ENCODE measurements at regions not wholly inside any gene's neighbourhood (a gene's known extent, or its start where the extent isn't known, plus 50 kb on each side); places are given as distances from the start of the nearest gene placed in this dataset.
"Not testable (repeated sequence)": the region's sequence is repeated elsewhere in the genome, so short reads cannot be mapped to it uniquely, and the experiment has no call there.

DNA sequence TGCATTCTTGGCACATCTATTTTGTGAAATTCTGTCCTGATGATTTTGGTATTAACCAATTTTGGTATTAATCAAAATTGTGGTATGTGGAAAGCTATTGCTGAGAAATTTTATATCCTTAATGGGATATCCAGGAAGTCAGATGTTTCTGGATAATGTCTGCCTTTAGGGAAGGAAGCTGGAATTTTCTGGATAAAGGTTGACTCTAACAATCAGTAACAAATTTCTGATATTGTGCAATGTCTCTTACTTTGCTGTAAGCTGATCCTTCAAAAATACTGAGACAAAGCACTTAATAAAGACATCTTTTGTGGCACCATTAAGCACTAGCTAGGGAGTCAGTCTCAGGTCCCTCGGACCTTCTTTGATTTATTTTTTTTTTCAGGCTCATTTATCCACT lies 100.8 kb upstream of the UGP2 start:
- DNase-seq, result no peak

DNA sequence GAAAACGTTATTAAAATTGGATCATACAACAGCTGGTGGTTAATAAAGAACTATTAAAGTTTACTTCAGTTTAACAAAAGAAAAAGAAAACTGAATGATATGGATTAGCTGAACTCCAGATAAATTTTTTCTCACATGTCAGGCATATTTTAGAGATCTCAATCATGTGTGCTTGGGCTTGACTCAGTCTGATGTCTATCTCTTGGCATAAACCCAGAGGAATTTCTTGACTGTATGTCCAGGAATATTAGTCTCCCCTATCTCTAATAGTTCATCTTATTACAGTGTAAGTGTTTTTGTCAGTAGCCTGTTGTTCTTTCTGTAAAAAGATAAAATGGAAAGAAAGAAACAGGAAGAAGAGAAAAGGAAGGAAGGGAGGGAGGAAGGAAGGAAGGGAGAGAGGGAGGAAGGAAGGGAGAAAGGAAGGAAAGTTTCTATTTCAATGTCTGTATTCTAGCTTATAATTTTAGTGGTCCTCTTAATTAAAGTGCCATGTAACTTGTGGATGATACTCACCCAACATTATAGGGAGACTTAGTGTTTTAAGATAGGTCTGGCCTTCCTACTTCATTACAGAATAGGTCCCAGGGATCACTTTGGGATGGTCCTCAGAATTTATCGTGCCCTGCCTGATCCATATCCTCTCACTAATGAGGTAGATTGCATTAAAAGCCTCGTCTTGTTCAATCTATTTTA lies 99.7 kb upstream of the UGP2 start:
- DNase-seq, result no peak

GRCh38 chr2:63742580-63742976 lies 99.1 kb upstream of the UGP2 start:
- no peak for DNase-seq

DNA sequence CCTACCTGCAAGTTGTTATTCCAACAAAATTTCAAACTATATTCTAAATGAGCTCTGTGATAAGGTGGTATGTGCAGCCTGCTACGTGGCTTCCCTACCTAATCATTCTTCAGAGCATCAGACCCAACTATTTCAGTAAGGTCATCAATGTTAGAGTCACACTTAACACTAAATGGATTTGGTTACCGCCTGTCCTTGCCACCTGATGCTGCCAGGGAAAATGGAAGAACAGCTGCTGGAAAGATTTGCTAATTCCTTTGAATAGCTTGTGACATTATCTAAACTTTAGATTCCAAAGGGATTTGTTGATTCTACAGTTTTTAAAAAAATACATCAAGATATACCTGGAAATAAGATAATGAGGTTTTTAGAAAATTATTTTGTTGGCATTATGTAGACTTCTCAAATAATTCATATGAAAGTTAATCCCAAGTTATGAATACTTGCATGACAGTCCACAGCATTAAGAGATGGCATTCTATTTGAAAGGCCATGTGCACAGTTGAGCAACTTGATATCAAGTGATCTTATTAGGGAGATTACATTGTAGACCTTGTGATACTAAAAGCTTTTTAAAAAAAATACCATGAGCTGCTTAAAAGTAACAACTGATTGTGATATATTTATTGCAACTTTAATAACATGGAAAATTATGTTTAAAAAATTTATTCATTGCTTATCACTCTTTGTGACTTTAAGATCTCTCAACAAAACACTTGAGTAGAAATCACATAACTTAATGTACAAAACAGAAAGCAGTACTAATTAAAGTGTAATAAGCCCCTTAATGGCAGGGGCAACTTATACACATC lies 98.3 kb upstream of the UGP2 start:
- DNase-seq, result no peak

GRCh38 chr2:63743982-63744966 lies 97.4 kb upstream of the UGP2 start:
- DNase-seq, result no peak

GRCh38 chr2:63746548-63746947 lies 95.1 kb upstream of the UGP2 start:
- DNase-seq, result not testable (repeated sequence)

- no peak for DNase-seq
Observed at GRCh38 chr2:63751901-63752300, 89.8 kb upstream of the UGP2 start.

- DNase-seq, result no peak
Observed at GRCh38 chr2:63755216-63755615, 86.5 kb upstream of the UGP2 start.

- no peak for DNase-seq
Observed at GRCh38 chr2:63755965-63756364, 85.7 kb upstream of the UGP2 start.

- no peak for DNase-seq
Observed at GRCh38 chr2:63763391-63763941, 78.2 kb upstream of the UGP2 start.

GRCh38 chr2:63764630-63765029 lies 77.1 kb upstream of the UGP2 start:
- no peak for DNase-seq

- no peak for DNase-seq
Observed at GRCh38 chr2:63765117-63765516, 76.6 kb upstream of the UGP2 start.

DNA sequence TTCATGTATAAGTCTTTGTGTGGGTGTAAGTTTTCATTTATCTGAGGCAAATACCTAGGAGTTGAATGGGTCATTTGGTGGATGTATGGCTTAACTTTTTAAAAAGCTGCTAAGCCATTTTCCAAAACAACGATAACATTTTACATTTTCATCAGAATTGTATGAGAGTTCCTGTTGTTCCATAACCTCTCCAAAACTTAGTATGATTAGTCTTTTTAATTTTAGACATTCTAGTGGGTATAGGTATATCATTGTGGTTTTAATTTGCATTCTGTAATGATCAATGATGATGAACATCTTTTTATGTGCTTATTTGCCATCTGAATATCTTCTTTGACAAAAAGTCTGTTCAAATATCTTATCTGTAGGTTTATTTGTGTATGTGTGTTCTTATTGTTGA lies 74.4 kb upstream of the UGP2 start:
- DNase-seq, result no peak

DNA sequence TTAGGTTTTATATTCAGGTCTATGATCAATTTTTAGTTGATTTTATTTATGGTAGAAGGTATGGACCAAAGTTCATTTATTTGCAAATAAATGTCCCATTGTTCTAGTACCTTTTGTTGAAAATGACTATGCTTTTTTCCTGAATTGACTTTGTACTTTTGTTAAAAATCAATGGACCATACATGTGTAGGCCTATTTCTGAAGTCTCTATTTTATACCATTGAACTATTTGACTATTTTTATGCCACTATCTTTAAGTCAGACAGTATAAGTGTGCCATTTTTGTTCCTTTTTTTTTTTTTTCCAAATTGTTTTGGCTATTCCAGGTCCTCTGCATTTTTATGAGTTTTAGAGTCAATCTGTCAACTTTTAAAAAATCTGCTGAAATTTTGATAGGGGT lies 73.6 kb upstream of the UGP2 start:
- no peak for DNase-seq

GRCh38 chr2:63769915-63770314 lies 71.8 kb upstream of the UGP2 start:
- DNase-seq, result no peak

DNA sequence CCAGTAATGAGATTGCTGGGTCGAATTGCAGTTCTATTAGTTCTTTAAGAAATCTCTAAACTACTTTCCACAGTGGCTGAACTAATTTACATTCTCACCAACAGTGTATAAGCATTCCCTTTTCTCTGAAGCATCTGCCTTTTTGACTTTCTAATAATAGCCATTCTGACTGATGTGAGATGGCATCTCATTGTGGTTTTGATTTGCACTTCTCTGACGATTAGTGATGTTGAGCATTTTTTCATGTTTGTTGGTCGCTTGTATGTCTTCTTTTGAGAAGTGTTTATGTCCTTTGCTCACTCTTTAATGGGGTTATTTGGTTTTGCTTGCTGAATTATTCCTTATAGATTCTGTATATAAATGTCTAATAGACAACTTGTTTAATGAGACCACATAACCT lies 69.6 kb upstream of the UGP2 start:
- no peak for DNase-seq

DNA sequence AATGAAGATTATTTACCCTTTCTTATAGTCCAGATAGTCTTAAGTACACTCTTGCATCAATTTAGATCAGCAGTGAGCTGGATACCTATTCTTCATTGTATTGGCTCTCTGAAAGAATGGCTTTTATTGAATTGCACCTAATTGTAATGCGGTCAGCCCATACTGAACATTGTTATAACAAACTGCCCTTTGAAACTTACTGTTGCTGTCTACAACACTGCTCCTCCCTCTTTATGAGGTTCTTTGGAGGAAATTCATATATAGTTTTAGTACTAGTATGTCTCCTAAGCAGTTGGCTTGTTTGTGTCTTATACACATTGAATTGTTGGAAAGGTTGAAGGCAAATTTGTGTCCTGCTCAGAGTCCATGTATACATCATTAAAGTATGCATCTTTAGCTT lies 66.5 kb upstream of the UGP2 start:
- no peak for DNase-seq

- no peak for DNase-seq
Observed at GRCh38 chr2:63776382-63776781, 65.3 kb upstream of the UGP2 start.

DNA sequence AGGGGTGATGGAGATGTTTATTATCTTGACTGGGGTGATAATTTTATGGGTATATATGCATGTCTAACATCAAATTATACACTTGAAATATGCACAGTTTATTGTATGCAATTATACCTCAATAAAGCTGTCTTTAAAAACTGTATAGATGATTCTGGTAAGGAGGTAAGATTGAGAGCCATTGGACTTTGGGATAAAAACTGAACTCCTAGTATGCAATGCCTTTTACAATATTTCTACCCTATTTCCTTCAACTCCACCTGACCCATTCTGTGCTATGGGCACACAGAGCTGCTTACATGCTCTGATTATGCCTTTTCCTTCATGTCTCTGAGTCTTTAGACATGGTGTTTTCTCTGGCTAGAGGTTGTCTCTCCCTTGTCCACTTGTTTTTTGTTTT lies 63.9 kb upstream of the UGP2 start:
- no peak for DNase-seq

DNA sequence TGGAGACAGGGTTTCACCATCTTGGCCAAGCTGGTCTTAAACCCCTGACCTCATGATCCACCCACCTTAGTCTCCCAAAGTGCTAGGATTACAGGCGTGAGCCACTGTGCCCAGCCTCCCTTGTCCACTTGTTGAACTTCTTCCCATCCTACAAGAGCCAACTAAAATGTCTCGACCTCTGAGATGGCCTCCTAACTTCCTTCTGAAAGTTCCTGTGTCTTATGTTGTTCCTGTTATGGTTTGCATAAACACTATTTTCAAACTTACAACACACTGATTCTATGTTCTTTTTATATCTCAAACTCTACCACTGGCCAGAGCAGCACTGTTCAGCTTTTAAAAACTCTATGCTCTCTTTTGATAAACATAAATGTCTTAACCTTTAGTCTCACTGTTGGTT lies 63.3 kb upstream of the UGP2 start:
- no peak for DNase-seq

GRCh38 chr2:63780518-63781155 lies 61.1 kb upstream of the UGP2 start:
- DNase-seq, result no peak

GRCh38 chr2:63784461-63784860 lies 57.2 kb upstream of the UGP2 start:
- no peak for DNase-seq

DNA sequence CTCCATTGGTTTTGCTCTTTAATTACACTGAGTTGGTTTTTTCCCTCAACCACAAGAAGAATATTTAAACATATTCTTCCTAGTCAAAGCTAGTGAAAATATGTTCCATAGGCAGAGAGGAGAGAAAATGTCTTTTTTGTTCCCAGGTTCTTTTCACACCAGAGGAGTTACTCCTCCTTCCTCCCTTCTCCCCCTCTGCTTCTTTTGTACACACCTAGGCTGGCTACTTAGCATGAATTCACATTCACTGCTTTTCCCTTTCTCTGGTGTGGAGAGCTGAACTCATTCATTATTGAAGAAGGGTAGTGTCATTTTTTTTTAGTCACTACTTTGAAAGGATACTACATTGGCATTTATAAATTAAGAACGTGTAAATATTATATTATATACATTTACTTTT lies 56.6 kb upstream of the UGP2 start:
- DNase-seq, result no peak

All from RPMI8226 (cell line).